ENCODE measurements at regions not wholly inside any gene's neighbourhood (a gene's known extent, or its start where the extent isn't known, plus 50 kb on each side); places are given as distances from the start of the nearest gene placed in this dataset.
"Not testable (repeated sequence)": the region's sequence is repeated elsewhere in the genome, so short reads cannot be mapped to it uniquely, and the experiment has no call there.

DNA sequence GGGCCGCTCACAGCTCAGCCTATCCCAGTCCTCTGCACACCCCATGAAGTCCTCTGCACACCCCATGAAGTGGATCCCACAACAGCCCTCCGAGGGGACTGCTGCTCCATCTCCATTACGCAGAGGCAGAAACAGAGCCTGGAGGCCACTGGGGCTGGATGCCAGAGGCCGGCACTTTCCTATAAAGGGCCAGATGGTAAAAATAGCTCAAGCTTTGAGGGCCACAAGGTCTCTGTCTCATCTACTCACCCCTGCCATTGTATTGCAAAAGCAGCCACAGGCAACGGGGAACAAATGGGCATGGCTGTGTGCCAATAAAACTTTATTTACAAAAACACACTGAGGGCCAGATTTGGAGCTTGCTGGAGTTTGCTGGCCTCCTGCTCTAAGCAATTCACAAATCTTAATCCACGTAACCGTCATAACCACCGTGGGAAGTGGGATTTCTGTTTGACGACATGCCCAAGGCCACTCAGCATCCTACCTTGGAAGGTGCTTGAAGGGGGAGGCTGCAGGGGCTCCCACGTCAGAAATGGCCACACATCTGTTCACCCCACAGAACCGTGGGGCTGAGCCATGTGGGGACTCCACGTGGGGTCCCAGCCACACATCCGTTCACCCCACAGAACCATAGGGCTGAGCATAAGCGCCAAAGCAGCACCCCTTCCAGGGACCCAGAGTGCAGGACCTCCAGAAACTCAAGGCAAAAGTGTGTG is 92.0 kb downstream of the NCOR2 start:
- ATAC-seq: no peak
- DNase-seq: no peak

DNA sequence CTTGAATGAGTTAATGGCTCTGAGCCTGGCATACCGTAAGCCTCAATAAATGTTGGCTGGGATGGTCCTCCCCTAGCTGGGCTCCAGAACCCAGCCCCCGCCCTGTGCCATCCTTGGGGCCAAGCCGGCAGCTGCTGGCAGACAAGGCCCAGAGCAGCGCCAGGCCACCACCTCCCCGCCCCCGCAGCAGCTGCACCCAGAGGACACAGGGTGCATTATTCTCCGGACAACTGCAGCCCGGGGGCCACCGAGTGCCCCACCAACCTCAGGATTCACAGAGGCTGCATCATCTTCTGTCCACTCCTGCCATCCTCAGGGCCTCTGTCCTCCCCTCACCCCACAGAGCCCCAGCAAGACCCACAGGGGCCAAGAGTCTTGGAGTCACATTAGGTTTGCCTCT is 92.7 kb downstream of the NCOR2 start:
- ATAC-seq: no peak

DNA sequence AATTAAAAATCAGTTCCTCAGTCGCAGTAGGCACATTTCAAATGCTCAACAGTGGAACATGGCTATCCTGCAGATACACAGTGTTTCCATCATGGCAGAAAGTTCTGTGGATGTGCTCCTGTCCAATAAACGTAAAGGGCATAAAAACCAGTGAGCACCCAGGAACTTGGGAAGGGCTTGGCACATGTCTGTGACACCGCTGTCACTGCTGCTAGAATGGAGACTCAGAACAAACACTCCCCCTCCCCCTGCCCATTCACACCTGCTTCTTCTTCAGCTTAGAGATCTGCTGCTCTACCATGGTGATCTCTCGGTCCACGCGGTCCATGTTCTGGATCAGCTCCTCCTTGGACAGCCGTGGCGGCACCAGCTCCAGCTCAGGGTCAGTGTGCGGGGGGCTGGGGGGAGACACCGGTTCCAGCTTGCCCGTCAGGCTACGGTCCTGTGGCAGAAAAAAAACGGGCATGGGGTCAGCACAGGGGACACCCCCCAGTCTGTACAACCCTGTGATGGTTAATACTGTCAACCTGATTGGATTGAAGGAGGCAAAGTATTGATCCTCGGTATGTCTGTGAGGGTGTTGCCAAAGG is 94.6 kb downstream of the NCOR2 start:
- ATAC-seq: no peak
- no peak for DNase-seq

More for the DNA sequence above, 92.7 kb downstream of the NCOR2 start:
- no peak for DNase-seq

DNA sequence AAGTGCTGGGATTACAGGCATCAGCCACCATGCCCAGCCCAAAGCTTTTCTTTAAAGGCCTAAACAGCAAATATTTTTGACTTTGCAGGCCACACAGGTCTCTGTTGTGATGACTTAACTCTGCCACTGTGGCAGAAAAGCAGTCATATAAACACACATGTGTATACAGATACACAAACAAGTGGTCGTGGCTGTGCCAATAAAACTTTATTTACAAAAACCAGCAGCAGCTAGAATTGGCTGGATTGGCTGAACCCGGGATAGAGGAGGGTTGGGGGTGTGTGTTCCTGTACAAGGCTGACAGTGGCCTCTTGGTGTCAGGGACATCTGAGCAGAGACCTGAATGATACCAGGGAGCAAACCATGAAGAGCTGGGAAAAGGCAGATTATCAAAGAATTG is 95.6 kb downstream of the NCOR2 start:
- ATAC-seq (no peak), DNase-seq (no peak)

DNA sequence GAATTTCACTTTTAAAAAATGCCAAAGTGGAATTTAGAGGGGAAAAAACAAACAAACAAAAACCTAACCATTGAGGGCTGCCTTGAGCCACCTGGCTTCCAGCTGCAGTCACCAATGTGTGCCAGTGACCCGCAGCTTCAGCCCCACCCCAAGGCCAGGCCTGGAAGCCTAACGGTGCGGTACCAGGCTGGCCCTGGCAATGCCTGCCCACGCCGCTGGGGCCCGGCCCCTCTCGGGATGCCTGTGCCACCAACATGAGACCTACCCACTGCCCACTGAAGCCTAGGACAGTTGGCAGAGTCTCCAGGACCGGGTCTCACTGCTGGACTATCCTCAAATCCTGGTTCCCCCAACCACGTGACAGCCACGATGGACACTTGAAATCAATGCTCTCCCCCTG is 96.6 kb downstream of the NCOR2 start:
- DNase-seq (no peak), ATAC-seq (no peak)

DNA sequence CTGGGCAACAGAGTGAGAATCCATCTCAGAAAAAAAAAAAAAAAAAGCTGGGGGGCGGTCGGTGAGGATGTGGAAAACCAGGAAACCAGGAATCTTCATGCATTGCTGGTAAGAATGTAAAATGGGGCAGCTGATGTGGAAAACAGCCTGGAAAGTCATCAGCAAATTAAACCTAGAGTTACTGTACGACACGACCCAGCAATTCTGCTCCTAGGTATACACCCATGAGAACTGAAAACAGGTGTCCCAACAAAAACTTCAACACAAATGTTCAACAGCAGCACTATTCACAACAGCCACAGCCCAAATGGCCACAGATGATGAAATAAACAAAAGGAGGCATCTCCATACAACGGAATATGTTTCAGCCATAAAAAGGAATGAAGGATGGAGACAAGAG is 97.3 kb downstream of the NCOR2 start:
- ATAC-seq: no peak
- DNase-seq: no peak

DNA sequence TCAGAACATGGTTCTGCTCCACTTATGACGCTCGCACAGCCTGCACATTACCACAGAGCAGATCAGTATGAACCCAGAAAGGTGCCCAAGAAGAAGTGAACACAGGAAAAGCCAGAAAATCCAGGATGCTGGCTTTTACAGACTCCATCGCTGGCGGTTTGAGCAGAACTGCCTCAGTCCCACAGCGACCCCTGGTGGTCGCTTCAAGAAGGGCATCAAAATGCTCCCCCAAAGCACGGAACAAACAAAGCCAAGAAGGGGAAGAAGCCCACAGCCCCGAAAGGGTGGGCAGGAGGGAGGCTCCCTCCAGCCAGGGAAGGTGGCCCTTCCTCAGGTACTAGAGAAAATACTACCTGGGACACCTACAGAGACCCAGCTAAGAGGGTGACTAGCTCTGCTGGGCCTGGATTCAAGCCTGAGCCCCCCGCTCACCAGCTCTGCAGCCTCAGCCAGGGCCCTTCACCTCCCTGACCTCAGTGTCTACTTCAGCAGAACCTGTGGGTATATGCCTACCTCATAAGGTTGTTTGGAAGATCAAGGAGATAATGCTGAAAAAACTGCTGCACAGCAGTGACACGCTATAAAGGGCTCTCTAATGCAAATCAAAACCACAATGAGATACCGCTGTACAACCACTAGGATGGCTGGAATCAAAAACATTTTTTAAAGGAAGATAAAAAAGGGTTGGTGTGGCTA is 98.1 kb downstream of the NCOR2 start:
- ATAC-seq (no peak), DNase-seq (peak; percentile 40)

DNA sequence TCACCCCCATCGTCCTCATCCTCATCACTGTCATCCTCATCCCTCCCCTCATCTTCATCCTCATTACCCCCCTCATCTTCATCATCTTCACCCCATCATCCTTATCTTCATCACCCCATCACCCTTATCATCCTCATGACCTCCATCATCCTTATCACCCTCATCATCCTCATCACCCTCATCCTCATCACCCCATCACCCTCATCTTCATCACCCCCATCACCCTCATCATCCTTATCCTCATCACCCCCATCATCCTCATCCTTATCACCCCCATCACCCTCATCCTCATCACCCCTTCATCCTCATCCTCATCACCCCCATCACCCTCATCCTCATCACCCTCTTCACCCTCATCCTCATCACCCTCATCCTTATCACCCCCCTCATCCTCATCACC is 99.9 kb downstream of the NCOR2 start:
- not testable (repeated sequence) for ATAC-seq, DNase-seq

DNA sequence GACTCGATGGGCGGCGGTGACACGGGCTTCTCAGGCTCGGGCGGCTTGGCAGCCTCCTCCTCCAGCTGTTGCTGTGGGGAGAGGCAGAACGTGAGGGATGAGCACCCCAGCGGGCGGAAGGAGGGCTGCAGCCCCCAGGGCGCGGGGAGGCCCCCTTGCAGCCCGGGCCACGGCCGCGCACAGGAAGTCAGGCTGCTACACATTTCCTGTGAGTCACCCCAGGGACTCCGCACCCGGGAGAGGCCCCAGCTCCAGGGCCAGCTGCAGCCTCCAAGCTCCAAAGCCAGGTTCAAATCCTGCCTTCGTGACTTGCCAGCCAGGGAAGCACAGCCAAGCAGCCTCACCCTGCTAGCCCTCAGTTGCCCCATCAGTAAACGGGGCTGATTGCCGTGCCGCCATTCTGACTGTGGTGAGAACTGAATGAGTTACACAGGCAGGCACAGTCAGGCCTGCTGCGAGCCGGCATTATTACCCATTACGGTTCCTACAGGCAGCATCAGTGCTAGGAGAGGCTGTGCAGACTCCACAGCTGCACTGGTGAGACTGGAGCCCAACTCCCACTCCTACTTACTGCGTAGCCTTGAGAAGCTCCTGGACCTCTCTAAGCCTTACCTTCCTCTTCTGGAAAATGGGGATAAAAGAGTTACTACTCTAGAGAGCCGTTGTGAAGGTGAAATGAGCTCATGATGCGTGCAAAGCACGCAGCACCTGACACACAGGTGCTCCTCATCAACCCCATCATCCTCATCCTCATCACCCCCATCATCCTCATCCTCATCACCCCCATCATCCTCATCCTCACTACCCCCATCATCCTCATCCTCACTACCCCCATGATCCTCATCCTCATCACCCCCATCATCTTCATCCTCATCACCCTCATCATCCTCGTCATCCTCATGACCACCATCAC is 100.9 kb downstream of the NCOR2 start:
- ATAC-seq (peak; percentile 99), DNase-seq (peak; percentile 88)

DNA sequence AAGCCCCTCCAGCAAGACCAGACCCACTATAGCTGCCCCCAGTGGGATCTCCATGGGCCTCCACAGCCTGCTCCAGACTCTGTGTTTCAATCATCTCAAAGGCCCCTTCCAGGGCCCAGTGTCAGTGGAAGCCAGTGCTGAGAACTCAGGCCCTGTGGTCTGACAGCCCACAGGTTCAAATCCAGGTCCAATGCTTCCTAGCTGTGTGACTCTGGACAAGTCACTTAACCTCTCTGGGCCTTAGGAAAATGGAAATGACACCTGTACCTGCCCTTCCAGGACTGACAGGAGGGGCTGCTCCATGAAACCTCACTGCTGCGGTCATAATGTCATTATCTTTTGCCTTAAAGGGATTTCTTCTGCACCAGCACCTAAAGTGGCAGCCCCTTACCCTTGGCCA is 101.9 kb downstream of the NCOR2 start:
- no peak for ATAC-seq

DNA sequence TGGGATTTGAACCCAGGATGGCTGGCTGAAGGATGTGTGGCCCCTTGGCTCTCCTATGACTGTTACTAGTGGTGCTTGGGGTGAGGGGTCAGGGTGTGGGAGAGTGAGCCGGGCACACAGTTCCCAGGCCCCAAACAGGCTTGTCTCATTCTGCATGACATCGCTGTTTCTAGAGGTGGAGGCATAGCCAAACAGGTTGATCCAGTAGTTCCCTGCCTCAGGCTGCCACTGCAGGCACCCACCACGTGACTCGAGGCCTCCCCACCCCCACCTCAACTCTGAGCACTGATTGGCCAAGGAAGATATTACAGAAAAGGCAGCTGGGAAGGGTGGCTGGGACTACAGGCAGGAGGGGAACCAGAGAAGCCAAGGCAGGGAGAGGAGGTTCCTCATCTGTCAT is 102.6 kb downstream of the NCOR2 start:
- ATAC-seq: no peak
- no peak for DNase-seq

More for the DNA sequence above, 101.9 kb downstream of the NCOR2 start:
- DNase-seq: no peak

DNA sequence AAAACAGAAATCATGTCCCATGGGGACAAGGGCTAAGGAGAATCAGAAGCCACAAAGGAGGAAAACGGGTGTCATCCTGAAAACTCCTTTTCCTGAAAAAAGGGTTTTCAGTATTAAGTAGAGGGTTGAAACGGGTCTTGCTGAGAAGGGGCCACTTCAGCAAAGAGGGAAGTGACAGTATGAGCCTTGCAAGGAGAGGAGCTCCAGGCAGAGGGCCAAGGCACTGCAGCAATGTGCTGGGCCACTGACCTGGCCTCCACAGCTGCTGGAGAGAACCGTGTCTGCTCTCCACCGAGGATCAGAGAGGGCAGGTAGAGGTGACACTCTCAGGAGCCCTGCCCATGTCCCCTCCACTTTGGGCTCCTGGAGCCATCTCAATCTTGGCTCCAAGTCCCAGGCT is 103.3 kb downstream of the NCOR2 start:
- no peak for ATAC-seq
- no peak for DNase-seq

DNA sequence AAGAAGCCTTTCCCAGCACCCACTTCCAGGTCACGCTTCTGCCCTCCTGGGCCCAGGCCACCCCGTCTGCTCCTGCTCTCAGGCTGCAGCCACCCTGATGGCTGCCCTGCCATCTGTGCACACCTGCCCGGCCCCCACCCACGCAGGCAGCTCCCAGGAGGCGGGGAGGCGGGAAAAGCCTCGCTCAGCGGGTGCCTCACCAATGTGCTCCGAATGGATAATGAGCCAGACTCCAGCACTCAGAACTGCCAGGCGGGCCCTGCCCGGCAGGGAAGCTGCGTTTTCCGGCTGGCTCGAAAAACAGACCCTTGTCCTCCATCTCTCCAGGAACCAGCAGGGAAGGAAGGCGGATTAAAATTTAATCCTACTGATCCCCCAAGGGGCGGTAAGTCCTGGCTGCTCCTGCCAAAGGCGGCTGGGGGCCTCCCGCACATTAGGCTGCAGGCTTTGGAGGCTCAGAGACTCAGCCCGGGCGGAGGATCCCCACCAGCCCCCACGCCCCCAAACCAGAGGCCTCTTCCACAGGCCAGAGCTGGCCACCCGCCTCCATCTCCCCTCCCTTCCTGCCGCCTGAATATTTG is 104.0 kb downstream of the NCOR2 start:
- DNase-seq: no peak
- no peak for ATAC-seq

DNA sequence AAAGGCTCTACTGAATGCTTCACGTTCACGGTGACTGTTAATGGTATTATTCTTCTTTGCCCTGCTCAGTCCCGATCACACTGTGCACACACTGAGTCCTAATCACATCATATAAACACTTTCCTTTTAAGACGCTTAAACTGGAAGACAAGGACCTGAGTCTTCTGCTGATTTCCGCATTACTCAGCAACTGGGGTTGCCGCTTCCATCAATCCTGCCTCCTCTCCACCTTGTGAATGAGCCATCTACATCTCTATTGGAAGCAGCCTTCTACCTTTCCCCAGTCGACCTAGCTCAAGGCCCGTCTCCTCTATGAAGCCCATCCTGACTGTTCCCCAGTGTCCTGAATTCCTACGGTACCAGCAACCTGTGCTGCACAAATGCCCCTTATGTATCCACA is 104.7 kb downstream of the NCOR2 start:
- DNase-seq (no peak), ATAC-seq (no peak)

DNA sequence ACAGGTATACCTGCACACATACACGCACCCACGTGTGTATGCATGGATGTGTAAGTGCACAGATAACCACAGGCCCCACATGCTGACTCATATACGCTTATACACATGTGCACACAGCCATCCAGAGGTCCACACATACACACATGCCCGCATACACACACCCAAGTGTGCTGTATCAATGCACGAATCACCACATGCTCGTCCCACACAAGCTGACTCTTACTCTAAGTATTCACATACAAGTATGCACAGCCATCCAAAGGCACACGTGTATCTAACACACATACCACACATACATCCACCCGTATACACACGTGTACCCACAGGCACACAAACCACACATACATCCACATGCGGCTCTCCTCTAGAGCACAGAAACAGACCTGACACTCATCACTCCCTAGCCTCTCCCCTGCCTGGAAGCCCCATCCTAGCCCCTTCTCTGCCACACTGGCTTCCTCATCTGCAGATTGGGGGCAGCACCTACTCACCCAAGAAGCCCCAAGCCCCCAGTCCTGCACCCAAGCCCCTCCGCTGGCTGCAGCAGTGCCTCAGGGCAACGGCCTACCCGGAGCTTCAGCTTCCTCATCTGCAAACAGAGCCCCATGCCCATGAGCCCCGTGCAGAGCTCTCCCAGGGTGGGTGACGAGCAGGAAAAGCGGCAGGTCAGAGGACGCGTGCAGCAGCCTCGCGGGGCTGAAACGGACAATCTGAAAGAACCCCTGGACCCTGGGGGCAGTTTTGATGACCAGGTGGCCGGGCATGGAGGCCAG is 105.4 kb downstream of the NCOR2 start:
- DNase-seq: no peak
- no peak for ATAC-seq

DNA sequence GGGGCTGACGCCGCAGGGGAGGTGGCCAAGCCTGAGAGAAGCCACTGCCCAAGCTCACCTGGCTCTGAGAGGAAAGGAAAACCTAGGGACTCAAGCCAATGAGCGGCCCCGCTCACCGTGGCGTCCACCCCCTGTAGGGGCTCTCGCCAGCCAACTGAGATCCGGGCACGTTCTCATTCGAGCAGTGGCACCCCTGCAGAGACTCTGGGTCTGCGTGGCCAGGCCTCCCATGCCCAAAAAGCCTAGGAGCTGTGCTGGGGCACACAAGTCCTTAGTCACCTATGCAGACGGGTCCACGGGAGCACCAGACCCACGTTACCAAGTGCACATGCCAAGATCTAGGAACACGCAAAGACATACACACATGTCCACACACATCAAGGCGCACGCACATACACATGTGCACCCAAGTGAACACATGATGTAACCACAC is 106.2 kb downstream of the NCOR2 start:
- DNase-seq (no peak), ATAC-seq (no peak)

DNA sequence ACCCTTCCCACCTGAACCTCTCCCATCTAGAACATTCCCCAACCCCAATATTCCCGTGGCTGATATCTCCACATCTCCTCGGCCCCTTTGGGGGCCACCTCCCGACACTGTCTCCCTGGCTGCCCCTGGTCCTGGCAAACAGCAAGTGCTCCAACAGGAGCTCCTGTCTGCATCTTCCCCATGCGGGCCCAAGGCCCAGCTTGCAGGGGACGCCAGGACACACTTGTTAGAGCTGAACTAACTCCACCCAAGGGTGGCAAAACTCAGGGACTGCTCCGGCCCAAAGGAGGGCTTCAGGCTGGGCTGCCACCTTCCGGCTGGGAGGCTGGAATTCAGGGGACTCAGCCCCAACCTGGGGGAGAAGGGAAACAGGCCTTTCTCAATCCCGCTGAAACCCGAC is 106.6 kb downstream of the NCOR2 start:
- ATAC-seq (no peak), DNase-seq (no peak)

DNA sequence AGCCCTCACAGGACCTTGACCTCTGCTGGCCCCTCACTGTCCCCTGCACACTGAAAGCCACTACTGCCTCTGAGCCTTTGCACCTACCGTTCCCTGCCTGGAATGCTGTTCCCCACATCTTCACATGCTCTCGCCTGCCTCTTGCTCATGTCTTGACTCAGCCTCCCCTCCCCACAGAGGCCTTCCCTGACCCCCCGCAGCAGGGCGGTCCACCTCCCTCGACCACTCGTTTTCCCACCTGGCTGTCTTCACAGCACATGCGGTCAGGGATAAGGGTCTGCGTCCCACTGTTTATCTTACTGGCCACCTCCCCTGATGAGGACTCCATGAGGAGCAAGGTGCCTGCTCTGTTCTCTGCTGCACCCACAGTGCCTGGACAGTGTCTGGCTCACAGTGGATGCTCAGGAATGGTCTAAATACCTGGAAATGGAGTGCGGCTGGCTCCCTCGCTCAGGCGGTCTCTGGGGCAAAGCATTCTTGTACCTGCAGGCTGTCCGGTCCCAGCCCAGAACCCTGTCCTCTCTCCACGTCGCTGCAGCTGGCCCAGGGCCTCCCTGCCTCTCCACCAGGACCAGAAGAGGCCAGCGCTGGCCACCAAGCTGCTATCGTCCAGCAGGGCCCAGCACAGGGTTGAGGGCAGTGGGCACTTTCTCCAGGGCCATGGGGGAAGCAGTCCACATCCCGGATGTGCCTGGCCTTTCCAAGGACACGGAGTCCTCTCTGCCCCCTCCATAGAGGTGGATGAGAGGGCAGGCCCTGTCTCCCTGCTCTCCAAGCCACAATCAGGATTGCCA is 107.4 kb downstream of the NCOR2 start:
- DNase-seq (no peak), ATAC-seq (no peak)

DNA sequence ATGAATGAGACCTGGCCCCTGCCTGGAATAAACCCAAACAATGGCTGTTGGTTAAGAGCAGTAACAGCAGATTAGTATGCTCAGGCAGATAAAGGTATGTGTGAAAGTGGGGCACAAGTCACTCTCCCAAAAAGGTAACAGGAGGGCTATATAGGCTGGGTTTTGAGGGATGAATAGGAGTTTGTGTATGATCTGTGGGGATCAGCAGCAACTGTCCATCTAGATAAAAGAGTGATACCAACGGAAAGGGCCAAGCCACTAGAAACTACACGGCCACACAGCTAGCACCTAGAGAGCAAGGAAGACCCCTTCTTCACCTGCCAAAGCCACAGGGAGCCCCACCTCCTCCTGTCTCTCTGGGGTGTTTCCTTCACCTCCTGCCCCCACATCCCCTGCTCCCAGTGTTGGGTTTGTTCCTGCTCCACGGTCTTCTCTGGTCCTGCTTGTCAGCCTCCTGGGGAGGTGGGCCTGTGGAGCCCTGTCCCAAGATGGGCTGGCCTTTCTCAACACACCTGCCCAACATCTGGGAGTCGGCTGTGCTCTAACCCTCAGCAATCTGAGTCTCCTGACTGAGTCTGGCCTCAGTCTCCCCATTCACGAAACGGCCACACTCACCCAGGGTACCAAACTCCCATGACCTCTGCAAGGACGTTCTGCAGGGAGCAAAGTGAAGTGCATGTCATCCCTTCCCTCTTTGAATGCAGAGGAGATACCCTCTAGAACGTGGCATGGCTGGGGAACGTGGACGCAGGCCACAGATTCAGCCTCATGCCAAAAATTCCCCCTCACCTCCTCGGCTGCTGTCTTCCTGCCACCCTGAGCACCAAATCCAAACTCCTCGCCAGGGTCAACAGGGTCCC is 108.2 kb downstream of the NCOR2 start:
- DNase-seq (no peak), ATAC-seq (no peak)
